Astrocyte (in vitro differentiated cells and primary cell): ENCODE measurements at regions not wholly inside any gene's neighbourhood (a gene's known extent, or its start where the extent isn't known, plus 50 kb on each side); places are given as distances from the start of the nearest gene placed in this dataset.

Experiments used
- CTCF ChIP-seq: IDR thresholded peaks from 2 replicates; pipeline ENCODE4 v1.5.1; 2011; ENCODE audit warnings: low read depth, mild to moderate bottlenecking, inconsistent platforms, low read length, moderate library complexity; ENCODE audit not compliant: insufficient read depth
- EZH2 ChIP-seq: IDR thresholded peaks from 2 replicates; pipeline ENCODE4 v1.6.1; 2012; ENCODE audit warnings: mild to moderate bottlenecking, low read length, inconsistent platforms; ENCODE audit not compliant: insufficient read depth

DNA sequence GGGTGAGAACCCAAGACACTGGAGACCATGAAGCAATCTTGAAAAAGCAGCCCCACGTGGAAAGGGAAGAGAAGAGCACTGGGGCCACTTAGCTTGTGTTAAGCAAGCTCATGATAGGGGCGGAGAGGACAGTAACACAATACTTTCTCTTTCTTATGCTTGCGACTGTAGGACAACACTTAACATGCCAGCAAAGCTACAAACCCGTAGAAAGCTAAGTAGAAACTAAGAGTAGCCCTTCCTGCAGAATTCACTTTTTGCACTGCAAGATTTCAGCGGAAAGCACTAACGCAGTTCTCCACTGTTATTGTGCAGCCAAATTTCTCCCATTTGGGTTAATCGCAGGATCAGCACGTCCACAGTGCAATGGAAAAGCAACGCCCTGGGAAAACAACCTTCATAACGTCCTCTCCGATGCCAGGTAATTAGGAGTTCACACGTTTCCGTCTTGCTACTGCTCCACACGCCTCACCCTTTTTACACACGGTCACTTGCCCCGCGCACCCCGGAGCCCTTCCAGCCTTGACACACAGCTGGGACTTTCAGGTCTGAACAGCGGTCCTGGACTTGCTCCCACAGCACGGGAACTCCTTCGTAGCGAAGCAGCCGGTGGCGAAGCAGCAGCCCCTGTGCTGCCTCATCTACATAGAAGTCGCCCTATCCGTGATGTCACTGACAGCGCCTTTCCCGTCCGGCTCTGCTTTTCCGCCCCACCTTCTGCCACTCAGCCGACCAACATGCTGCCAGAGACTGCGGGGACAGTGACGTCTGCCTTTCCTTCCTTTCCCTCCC, 148.6 kb downstream of the PPIAL4G start:
- TF ChIP-seq CTCF = no peak
- TF ChIP-seq EZH2 = no peak
